ENCODE measurements at regions not wholly inside any gene's neighbourhood (a gene's known extent, or its start where the extent isn't known, plus 50 kb on each side); places are given as distances from the start of the nearest gene placed in this dataset.
"Not testable (repeated sequence)": the region's sequence is repeated elsewhere in the genome, so short reads cannot be mapped to it uniquely, and the experiment has no call there.

- no peak for DNase-seq (ENCODE audit: low spot score)
Measured at GRCh38 chr1:190832511-190832910, 354.8 kb upstream of the BRINP3 start.

- no peak for DNase-seq (ENCODE audit: low spot score)
Measured at GRCh38 chr1:190835658-190836057, 358.0 kb upstream of the BRINP3 start.

GRCh38 chr1:190837200-190837599 lies 359.5 kb upstream of the BRINP3 start:
- DNase-seq (ENCODE audit: low spot score), result not testable (repeated sequence)

- DNase-seq (ENCODE audit: low spot score), result no peak
Measured at GRCh38 chr1:190837888-190838287, 360.2 kb upstream of the BRINP3 start.

GRCh38 chr1:190847166-190847565 lies 369.5 kb upstream of the BRINP3 start:
- no peak for DNase-seq (ENCODE audit: low spot score)

- no peak for DNase-seq (ENCODE audit: low spot score)
Measured at GRCh38 chr1:190849346-190849745, 371.7 kb upstream of the BRINP3 start.

GRCh38 chr1:190852611-190853010 lies 374.9 kb upstream of the BRINP3 start:
- DNase-seq (ENCODE audit: low spot score), result no peak

GRCh38 chr1:190858140-190858539 lies 380.5 kb upstream of the BRINP3 start:
- DNase-seq (ENCODE audit: low spot score), result no peak

GRCh38 chr1:190864013-190864641 lies 386.5 kb upstream of the BRINP3 start:
- no peak for DNase-seq (ENCODE audit: low spot score)

GRCh38 chr1:190880352-190880751 lies 402.7 kb upstream of the BRINP3 start:
- DNase-seq (ENCODE audit: low spot score), result no peak

- DNase-seq (ENCODE audit: low spot score), result no peak
Measured at GRCh38 chr1:190881064-190881463, 403.4 kb upstream of the BRINP3 start.

- DNase-seq (ENCODE audit: low spot score), result no peak
Measured at GRCh38 chr1:190897233-190897632, 419.6 kb upstream of the BRINP3 start.

- no peak for DNase-seq (ENCODE audit: low spot score)
Measured at GRCh38 chr1:190904091-190904695, 426.5 kb upstream of the BRINP3 start.

GRCh38 chr1:190906206-190906725 lies 428.6 kb upstream of the BRINP3 start:
- no peak for DNase-seq (ENCODE audit: low spot score)

GRCh38 chr1:190908246-190908645 lies 430.6 kb upstream of the BRINP3 start:
- no peak for DNase-seq (ENCODE audit: low spot score)

GRCh38 chr1:190908691-190909090 lies 431.0 kb upstream of the BRINP3 start:
- no peak for DNase-seq (ENCODE audit: low spot score)

- no peak for DNase-seq (ENCODE audit: low spot score)
Measured at GRCh38 chr1:190935925-190936324, 458.3 kb upstream of the BRINP3 start.

GRCh38 chr1:190936337-190936736 lies 458.7 kb upstream of the BRINP3 start:
- DNase-seq (ENCODE audit: low spot score), result no peak

- no peak for DNase-seq (ENCODE audit: low spot score)
Measured at GRCh38 chr1:190940951-190941350, 463.3 kb upstream of the BRINP3 start.

- no peak for DNase-seq (ENCODE audit: low spot score)
Measured at GRCh38 chr1:190942475-190942874, 464.8 kb upstream of the BRINP3 start.

GRCh38 chr1:190943722-190944121 lies 466.1 kb upstream of the BRINP3 start:
- not testable (repeated sequence) for DNase-seq (ENCODE audit: low spot score)

- no peak for DNase-seq (ENCODE audit: low spot score)
Measured at GRCh38 chr1:190949939-190950338, 472.3 kb upstream of the BRINP3 start.

- no peak for DNase-seq (ENCODE audit: low spot score)
Measured at GRCh38 chr1:190957565-190957964, 479.9 kb upstream of the BRINP3 start.

Measured in SK-N-DZ (cell line).